ENCODE measurements at regions not wholly inside any gene's neighbourhood (a gene's known extent, or its start where the extent isn't known, plus 50 kb on each side); places are given as distances from the start of the nearest gene placed in this dataset.
A peak's percentile ranks its signal among the peaks of the same experiment; 100 is the strongest.

DNA sequence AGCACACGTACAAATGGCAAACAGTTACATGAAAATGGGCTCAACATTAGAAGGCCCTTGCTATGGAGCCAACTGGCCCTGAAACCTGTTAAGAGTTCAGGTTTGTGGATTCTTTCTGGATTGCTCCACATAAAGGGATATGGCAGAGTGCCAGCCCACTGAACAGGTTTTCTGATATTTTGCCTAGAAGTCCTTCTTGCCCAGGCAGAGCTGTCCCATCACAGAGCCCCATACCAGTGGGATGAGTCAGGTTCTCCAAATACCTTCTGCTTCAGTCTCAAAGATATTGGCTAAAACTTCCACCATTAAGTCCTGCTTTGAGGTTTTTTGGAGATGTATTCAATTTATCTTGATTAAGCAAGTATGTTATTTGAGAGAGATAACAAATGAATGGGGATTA lies 146.8 kb upstream of the IL1RAPL2 start:
- H3K4me3 ChIP-seq (ENCODE audit: low read depth, low read length): no peak overlapping the region
- no peak for TF ChIP-seq CTCF (IDR thresholded peaks at IDR 0.05; ENCODE audit: low read depth, low read length)
- in situ Hi-C loops (cut with HindIII; ENCODE audit: low sequenced_read_pairs): no loop called here
- peak; percentile 9 for DNase-seq (ENCODE audit: low read depth, low spot score)

- in situ Hi-C loops (cut with HindIII; ENCODE audit: low sequenced_read_pairs): no loop called here
- no peak overlapping the region for H3K4me3 ChIP-seq (ENCODE audit: low read depth, low read length)
- no peak for DNase-seq (ENCODE audit: low read depth, low spot score)
- no peak for TF ChIP-seq CTCF (IDR thresholded peaks at IDR 0.05; ENCODE audit: low read depth, low read length)
Observed at GRCh38 chrX:104411800-104412199, 154.2 kb upstream of the IL1RAPL2 start.

- in situ Hi-C loops (cut with HindIII; ENCODE audit: low sequenced_read_pairs): no loop called here
- no peak overlapping the region for H3K4me3 ChIP-seq (ENCODE audit: low read depth, low read length)
- no peak for TF ChIP-seq CTCF (IDR thresholded peaks at IDR 0.05; ENCODE audit: low read depth, low read length)
- DNase-seq (ENCODE audit: low read depth, low spot score): no peak
Observed at GRCh38 chrX:104400387-104400786, 145.7 kb upstream of the ESX1 start.

- no peak for TF ChIP-seq CTCF (IDR thresholded peaks at IDR 0.05; ENCODE audit: low read depth, low read length)
- no peak overlapping the region for H3K4me3 ChIP-seq (ENCODE audit: low read depth, low read length)
- in situ Hi-C loops (cut with HindIII; ENCODE audit: low sequenced_read_pairs): no loop called here
- DNase-seq (ENCODE audit: low read depth, low spot score): no peak
Observed at GRCh38 chrX:104392350-104392749, 137.6 kb upstream of the ESX1 start.

GRCh38 chrX:104391906-104392305 lies 137.2 kb upstream of the ESX1 start:
- no peak for TF ChIP-seq CTCF (IDR thresholded peaks at IDR 0.05; ENCODE audit: low read depth, low read length)
- DNase-seq (ENCODE audit: low read depth, low spot score): no peak
- in situ Hi-C loops (cut with HindIII; ENCODE audit: low sequenced_read_pairs): no loop called here

GRCh38 chrX:104376937-104377336 lies 122.2 kb upstream of the ESX1 start:
- in situ Hi-C loops (cut with HindIII; ENCODE audit: low sequenced_read_pairs): no loop called here
- TF ChIP-seq CTCF (IDR thresholded peaks at IDR 0.05; ENCODE audit: low read depth, low read length): no peak
- no peak for DNase-seq (ENCODE audit: low read depth, low spot score)
- no peak overlapping the region for H3K4me3 ChIP-seq (ENCODE audit: low read depth, low read length)

More at GRCh38 chrX:104391906-104392305, 137.2 kb upstream of the ESX1 start:
- no peak overlapping the region for H3K4me3 ChIP-seq (ENCODE audit: low read depth, low read length)

DNA sequence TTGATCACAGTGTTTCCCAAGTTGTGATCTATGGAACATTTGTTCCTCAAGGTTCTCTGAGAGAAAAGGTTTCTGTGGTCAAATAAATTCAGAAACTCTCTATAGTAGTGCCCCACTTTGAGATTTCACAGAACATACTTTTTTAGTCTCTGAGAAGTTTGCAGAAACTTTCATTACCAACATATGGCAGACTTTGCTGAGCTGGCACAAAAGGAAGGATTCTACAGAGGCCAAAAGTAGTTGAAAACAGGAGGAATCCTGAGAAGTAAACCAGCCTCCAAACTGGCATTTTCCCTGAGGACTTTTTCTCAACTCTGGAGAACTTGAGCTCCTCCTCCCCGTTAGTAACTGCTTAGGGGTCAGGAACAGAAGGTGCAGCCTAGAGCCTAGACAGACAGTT lies 117.8 kb upstream of the ESX1 start:
- no peak for TF ChIP-seq CTCF (IDR thresholded peaks at IDR 0.05; ENCODE audit: low read depth, low read length)
- in situ Hi-C loops (cut with HindIII; ENCODE audit: low sequenced_read_pairs): no loop called here
- no peak overlapping the region for H3K4me3 ChIP-seq (ENCODE audit: low read depth, low read length)
- DNase-seq (ENCODE audit: low read depth, low spot score): no peak
